A549 (cell line): ENCODE measurements at regions not wholly inside any gene's neighbourhood (a gene's known extent, or its start where the extent isn't known, plus 50 kb on each side); places are given as distances from the start of the nearest gene placed in this dataset.

Experiments
- ATAC-seq, 2 experiments: fragments of 200-7000 bp in 1 of 2; fragments of >200 bp in 1 of 2; cut with Nextera tagmentation in 1 of 2; cut with Tn5 transposase in 1 of 2; 3 replicates each; pipeline versions ENCODE4 v1.8.0 to v1.9.1; 2018 to 2020; ENCODE audit warnings: mild to moderate bottlenecking in 1 of 2, moderate library complexity in 1 of 2
- CTCF ChIA-PET: fragments of 300-600 bp; sonication (Branson Sonifier 250); formaldehyde crosslinking; extraction: SDS; loops from one replicate; lab custom pipeline; 2021; ENCODE audit warnings: antibody characterized with exemption, inconsistent platforms; lab: Yijun Ruan, JAX
- POLR2A ChIA-PET: fragments of 350-600 bp; formaldehyde crosslinking; extraction: SDS; loops from one replicate; lab custom pipeline; 2021; ENCODE audit warnings: antibody characterized with exemption, inconsistent platforms; lab: Yijun Ruan, JAX
- DNase-seq, 2 experiments: peaks; one replicate each; pipeline versions ENCODE4 v3.0.0 to v3.0.0-alpha.2; 2011 to 2016; ENCODE audit warnings: low read depth in 1 of 2, low spot score in 1 of 2
- FAIRE-seq: peaks from 2 replicates; lab custom pipeline; 2011; peaks lifted over from hg19 to GRCh38; lab: Jason Lieb, UNC
- H3K27ac ChIP-seq, 2 experiments: fragments of >200 bp; sonication (Bioruptor Twin); formaldehyde crosslinking; 3 replicates each; pipeline ENCODE4 v1.5.1; 2016 to 2017
- H3K4me1 ChIP-seq: fragments of >200 bp; sonication (Bioruptor Twin); formaldehyde crosslinking; 3 replicates; pipeline ENCODE4 v1.6.1; 2016
- H3K4me2 ChIP-seq: fragments of >200 bp; sonication (Bioruptor Twin); formaldehyde crosslinking; 3 replicates; pipeline ENCODE4 v1.6.1; 2016
- H3K4me3 ChIP-seq: fragments of >200 bp; sonication (Bioruptor Twin); formaldehyde crosslinking; 3 replicates; pipeline ENCODE4 v1.5.1; 2016
- H3K9me3 ChIP-seq: fragments of >200 bp; sonication (Bioruptor Twin); formaldehyde crosslinking; 3 replicates; pipeline ENCODE4 v1.6.1; 2016
- ATOH8 ChIP-seq: fragments of 250-450 bp; sonication (Bioruptor Pico); IDR thresholded peaks from 2 replicates; pipeline ENCODE4 v1.5.0; 2020; ENCODE audit warnings: low read depth, mild to moderate bottlenecking, moderate library complexity
- CBX2 ChIP-seq: fragments of 200-600 bp; sonication (generic); IDR thresholded peaks from 2 replicates; pipeline ENCODE4 v1.6.1; 2016; ENCODE audit warnings: low read depth, mild to moderate bottlenecking, borderline replicate concordance
- CHD2 ChIP-seq: fragments of 150-350 bp; IDR thresholded peaks from 2 replicates; pipeline ENCODE4 v1.6.1; 2014; ENCODE audit warnings: low read length; ENCODE audit not compliant: partially characterized antibody
- EHMT2 ChIP-seq: fragments of 200-600 bp; sonication (generic); IDR thresholded peaks from 2 replicates; pipeline ENCODE4 v1.6.1; 2016; ENCODE audit warnings: antibody characterized with exemption, low read depth, mild to moderate bottlenecking, moderate library complexity
- ESRRA ChIP-seq: fragments of 150-350 bp; IDR thresholded peaks from 2 replicates; pipeline ENCODE4 v1.6.1; 2014; ENCODE audit warnings: mild to moderate bottlenecking, low read length, borderline replicate concordance
- FOSB ChIP-seq: fragments of 250-450 bp; sonication (Bioruptor Pico); IDR thresholded peaks from 2 replicates; pipeline ENCODE4 v1.5.0; 2020; ENCODE audit warnings: mild to moderate bottlenecking, moderate library complexity
- FOSL2 ChIP-seq, 2 experiments: fragments of 450-650 bp in 1 of 2; fragments of >200 bp in 1 of 2; sonication (Bioruptor Twin) in 1 of 2; formaldehyde crosslinking; IDR thresholded peaks; 2 replicates each; pipeline versions ENCODE4 v1.5.0 to v1.6.1; 2016 to 2020; ENCODE audit warnings: mild to moderate bottlenecking in 1 of 2, moderate library complexity in 1 of 2
- FOXS1 ChIP-seq: fragments of 250-450 bp; sonication (Bioruptor Pico); IDR thresholded peaks from 2 replicates; pipeline ENCODE4 v1.5.0; 2020; ENCODE audit warnings: mild to moderate bottlenecking, moderate library complexity
- HMGXB4 ChIP-seq: fragments of 250-450 bp; sonication (Bioruptor Pico); IDR thresholded peaks from 2 replicates; pipeline ENCODE4 v1.5.0; 2021; ENCODE audit warnings: mild to moderate bottlenecking, moderate library complexity, borderline replicate concordance
- HOXB13 ChIP-seq: fragments of 250-450 bp; sonication (Bioruptor Pico); IDR thresholded peaks from 2 replicates; pipeline ENCODE4 v1.5.0; 2020; ENCODE audit warnings: low read depth, mild to moderate bottlenecking, moderate library complexity
- JUN ChIP-seq, 2 experiments: fragments of >200 bp; sonication (Bioruptor Twin); formaldehyde crosslinking; IDR thresholded peaks; 2 replicates in 1 of 2; 3 replicates in 1 of 2; pipeline ENCODE4 v1.6.1; 2016 to 2017
- KDM1A ChIP-seq: fragments of 200-600 bp; sonication (generic); IDR thresholded peaks from 2 replicates; pipeline ENCODE4 v1.6.1; 2016; ENCODE audit warnings: low read depth, mild to moderate bottlenecking
- KDM5A ChIP-seq: fragments of 200-600 bp; sonication (generic); IDR thresholded peaks from 2 replicates; pipeline ENCODE4 v1.6.1; 2016; ENCODE audit warnings: antibody characterized with exemption, mild to moderate bottlenecking
- MAFK ChIP-seq: fragments of 450-650 bp; IDR thresholded peaks from 2 replicates; pipeline ENCODE4 v1.6.1; 2014; ENCODE audit not compliant: partially characterized antibody
- NFE2L2 ChIP-seq: fragments of 150-350 bp; conservative IDR thresholded peaks from 2 replicates; pipeline ENCODE4 v1.6.1; 2014; ENCODE audit warnings: low read length
- NR3C1 ChIP-seq: fragments of >200 bp; sonication (Bioruptor Twin); formaldehyde crosslinking; IDR thresholded peaks from 3 replicates; pipeline ENCODE4 v1.6.1; 2017
- PHF8 ChIP-seq: fragments of 200-600 bp; sonication (generic); IDR thresholded peaks from 2 replicates; pipeline ENCODE4 v1.6.1; 2016; ENCODE audit warnings: low read depth, mild to moderate bottlenecking, antibody characterized with exemption, moderate library complexity, borderline replicate concordance
- POLR2AphosphoS2 ChIP-seq: conservative IDR thresholded peaks from 2 replicates; pipeline ENCODE4 v1.6.1; 2012; ENCODE audit warnings: low read length, improper control_type of control experiment, inconsistent platforms
- RAD21 ChIP-seq, 2 experiments: fragments of >200 bp in 1 of 2; sonication (Bioruptor Twin) in 1 of 2; formaldehyde crosslinking in 1 of 2; IDR thresholded peaks in 1 of 2; conservative IDR thresholded peaks in 1 of 2; 2 replicates in 1 of 2; 3 replicates in 1 of 2; pipeline ENCODE4 v1.6.1; 2012 to 2018; ENCODE audit warnings: inconsistent platforms in 1 of 2
- SMC3 ChIP-seq: fragments of >200 bp; sonication (Bioruptor Twin); formaldehyde crosslinking; IDR thresholded peaks from 3 replicates; pipeline ENCODE4 v1.6.1; 2018; ENCODE audit warnings: inconsistent platforms
- TP53 ChIP-seq: fragments of 250-450 bp; sonication (Bioruptor Pico); IDR thresholded peaks from 2 replicates; pipeline ENCODE4 v1.5.0; 2021; ENCODE audit warnings: mild to moderate bottlenecking, moderate library complexity
- ZC3H11A ChIP-seq: fragments of 450-650 bp; IDR thresholded peaks from 2 replicates; pipeline ENCODE4 v1.6.1; 2014; ENCODE audit warnings: antibody characterized with exemption, mild to moderate bottlenecking
- ZNF302 ChIP-seq: fragments of 250-450 bp; sonication (Bioruptor Pico); IDR thresholded peaks from 2 replicates; pipeline ENCODE4 v1.9.0; 2021; ENCODE audit warnings: inconsistent platforms, mild to moderate bottlenecking, moderate library complexity
- ZSCAN20 ChIP-seq: fragments of 250-450 bp; sonication (Bioruptor Pico); IDR thresholded peaks from 2 replicates; pipeline ENCODE4 v1.8.0; 2022; ENCODE audit warnings: mild to moderate bottlenecking, moderate library complexity
- WGBS: methylation state at CpG from one replicate; pipeline ENCODE4 v1.1.6; 2017; ENCODE audit errors: missing lambda C conversion rate; 5-methylcytosine and 5-hydroxymethylcytosine counted together

- CTCF ChIA-PET: no interaction called here
- no peak overlapping the region for H3K4me3 ChIP-seq
Observed at GRCh38 chr12:5177096-5177495, 133.4 kb downstream of the KCNA5 start.

GRCh38 chr12:5177731-5178130 is 134.1 kb downstream of the KCNA5 start:
- Histone ChIP-seq H3K4me2 (no peak overlapping the region), H3K9me3 (no peaks in the 10 kb centered on the region), H3K27ac (no peak overlapping the region), H3K4me1 (no peaks in the 10 kb centered on the region), H3K4me3 (no peak overlapping the region)
- ATAC-seq (no peak), DNase-seq (no peak), FAIRE-seq (no peak)
- CTCF ChIA-PET: no interaction called here
- TF ChIP-seq CBX2: no peak
- no peak for TF ChIP-seq RAD21 (conservative IDR thresholded peaks at IDR 0.05 in 1 of 2, IDR thresholded peaks at IDR 0.05 in 1 of 2)
- TF ChIP-seq HOXB13: no peak
- TF ChIP-seq FOSB (CRISPR knock-in tag): no peak
- TF ChIP-seq PHF8: no peak
- TF ChIP-seq SMC3: no peak
- TF ChIP-seq FOSL2 (IDR thresholded peaks at IDR 0.05): no peak
- no peak for TF ChIP-seq FOSL2 (CRISPR knock-in tag; IDR thresholded peaks at IDR 0.05)
- POLR2A ChIA-PET: no interaction called here
- WGBS: 2% methylated on average over 2 of the region's 2 CpGs

More at GRCh38 chr12:5177096-5177495, 133.4 kb downstream of the KCNA5 start:
- DNase-seq: no peak
- H3K27ac ChIP-seq: no peak overlapping the region
- POLR2A ChIA-PET: no interaction called here
- H3K9me3 ChIP-seq: no peaks in the 10 kb centered on the region
- no peak for FAIRE-seq
- no peak for ATAC-seq
- H3K4me2 ChIP-seq: no peak overlapping the region
- TF ChIP-seq EHMT2 (no peak), CHD2 (no peak), KDM1A (no peak), MAFK (no peak), ZC3H11A (no peak), ESRRA (no peak), ZNF302 (no peak), PHF8 (no peak), ZSCAN20 (CRISPR knock-in tag) (no peak), JUN (IDR thresholded peaks at IDR 0.05) (no peak), TP53 (CRISPR knock-in tag) (no peak), HMGXB4 (no peak), FOSB (CRISPR knock-in tag) (no peak), NR3C1 (no peak), ATOH8 (no peak), FOXS1 (CRISPR knock-in tag) (no peak), POLR2AphosphoS2 (no peak)
- WGBS: 3% methylated on average over 3 of the region's 3 CpGs
- no peaks in the 10 kb centered on the region for H3K4me1 ChIP-seq

- WGBS: 16% methylated on average over 4 of the region's 4 CpGs
- no peaks in the 10 kb centered on the region for H3K9me3 ChIP-seq
- DNase-seq (no peak), FAIRE-seq (no peak), ATAC-seq (no peak)
- POLR2A ChIA-PET: no interaction called here
- no peak overlapping the region for H3K27ac ChIP-seq
- no peak overlapping the region for H3K4me2 ChIP-seq
- no peaks in the 10 kb centered on the region for H3K4me1 ChIP-seq
- TF ChIP-seq EHMT2 (no peak), TP53 (CRISPR knock-in tag) (no peak), KDM5A (no peak), NFE2L2 (no peak), ZSCAN20 (CRISPR knock-in tag) (no peak)
- CTCF ChIA-PET: no interaction called here
- H3K4me3 ChIP-seq: no peak overlapping the region
Observed at GRCh38 chr12:5178571-5178970, 134.9 kb downstream of the KCNA5 start.
